AG04449 (cell line): ENCODE measurements at regions not wholly inside any gene's neighbourhood (a gene's known extent, or its start where the extent isn't known, plus 50 kb on each side); places are given as distances from the start of the nearest gene placed in this dataset.

ENCODE experiments used
- CTCF ChIA-PET: fragments of 350-600 bp; formaldehyde crosslinking; extraction: SDS; loops from one replicate; lab custom pipeline; 2021; ENCODE audit warnings: antibody characterized with exemption; lab: Yijun Ruan, JAX
- POLR2A ChIA-PET: fragments of 400-600, 350-600 bp; formaldehyde crosslinking; extraction: SDS; loops from one replicate; lab custom pipeline; 2020; ENCODE audit warnings: antibody characterized with exemption, inconsistent platforms; lab: Yijun Ruan, JAX
- DNase-seq: peaks from one replicate; pipeline ENCODE4 v3.0.0-alpha.2; 2010; ENCODE audit warnings: low read depth, low spot score
- H3K4me3 ChIP-seq: 2 replicates; pipeline ENCODE4 v1.5.1; 2011; ENCODE audit warnings: low read depth, mild to moderate bottlenecking, control low read depth, low read length
- CTCF ChIP-seq: IDR thresholded peaks from one replicate; pipeline ENCODE4 v1.5.1; 2011; ENCODE audit warnings: mild to moderate bottlenecking, moderate library complexity, low read length, control low read depth, inconsistent platforms; ENCODE audit not compliant: insufficient read depth; ENCODE audit errors: missing control alignments

DNA sequence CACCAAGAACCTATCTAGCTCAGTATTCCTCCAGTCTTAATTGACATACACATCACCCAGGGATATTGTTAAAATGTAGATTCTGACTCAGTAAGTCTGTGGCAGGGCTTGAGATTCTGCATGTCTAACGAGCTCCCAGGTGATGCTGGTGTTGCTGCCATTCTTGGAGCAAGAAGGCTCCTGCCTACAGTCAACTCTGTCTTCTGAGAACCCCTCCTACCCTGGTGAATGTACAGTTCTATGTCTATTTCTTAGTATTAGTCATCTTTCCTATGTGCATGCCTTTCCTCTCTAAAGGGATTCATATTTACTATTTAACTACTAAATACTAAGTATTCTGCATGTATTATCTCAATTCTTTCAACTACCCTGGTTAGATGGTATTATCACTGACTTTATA, 268.7 kb downstream of the EDEM1 start:
- no peak for TF ChIP-seq CTCF
- no peak for DNase-seq
- no peak overlapping the region for H3K4me3 ChIP-seq
- POLR2A ChIA-PET, result no interaction called here
- CTCF ChIA-PET, result no interaction called here

DNA sequence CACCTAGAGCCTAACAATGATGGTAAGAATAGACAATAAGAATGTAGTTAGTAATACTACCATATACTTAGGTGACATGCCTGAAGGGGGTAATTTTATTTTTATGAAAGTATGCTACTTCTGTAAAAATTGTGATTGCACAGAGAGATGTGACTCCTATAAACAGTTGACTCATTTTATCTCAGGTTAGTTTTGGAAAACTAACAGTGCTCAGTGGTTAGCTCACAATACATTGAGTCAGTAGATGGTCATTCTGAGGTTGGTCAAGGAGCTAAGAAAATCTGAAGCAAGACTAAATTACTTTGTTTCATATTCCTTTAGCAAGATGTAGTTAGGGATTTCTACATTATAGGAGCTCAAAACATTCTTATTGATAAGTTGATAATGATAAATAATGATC, 271.0 kb downstream of the EDEM1 start:
- ChIA-PET POLR2A (no interaction called here), CTCF (no interaction called here)
- no peak for DNase-seq
- no peak for TF ChIP-seq CTCF
- no peak overlapping the region for H3K4me3 ChIP-seq

GRCh38 chr3:5462086-5462485, 274.6 kb downstream of the EDEM1 start:
- no peak for TF ChIP-seq CTCF
- no peak overlapping the region for H3K4me3 ChIP-seq
- DNase-seq, result no peak
- CTCF ChIA-PET, result no interaction called here
- POLR2A ChIA-PET, result no interaction called here

GRCh38 chr3:5463991-5464390, 276.5 kb downstream of the EDEM1 start:
- H3K4me3 ChIP-seq, result no peak overlapping the region
- TF ChIP-seq CTCF, result no peak
- CTCF ChIA-PET, result no interaction called here
- POLR2A ChIA-PET, result no interaction called here
- DNase-seq, result no peak

GRCh38 chr3:5464649-5465048, 277.1 kb downstream of the EDEM1 start:
- ChIA-PET CTCF (no interaction called here), POLR2A (no interaction called here)
- TF ChIP-seq CTCF, result no peak
- no peak overlapping the region for H3K4me3 ChIP-seq
- DNase-seq, result no peak

DNA sequence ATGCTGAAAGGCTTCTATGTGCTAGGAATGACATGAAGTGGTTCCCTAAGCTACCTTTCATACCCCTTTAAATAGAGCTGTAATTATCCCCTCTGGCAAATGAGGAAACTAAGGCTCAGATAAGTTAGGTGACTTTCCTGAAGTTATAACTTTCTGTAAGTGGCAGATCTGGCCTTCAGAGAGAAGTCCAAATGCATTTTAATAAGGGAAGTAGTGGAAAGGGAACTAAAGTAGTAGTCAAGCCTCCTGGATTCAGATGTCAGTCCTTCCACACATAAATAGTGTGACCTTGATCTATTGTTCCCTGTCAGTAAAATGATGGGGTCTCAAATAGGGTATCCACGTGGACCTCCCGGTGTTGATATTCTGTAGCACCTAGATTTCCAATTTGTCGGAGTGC, 277.7 kb downstream of the EDEM1 start:
- CTCF ChIA-PET, result no interaction called here
- POLR2A ChIA-PET, result no interaction called here
- H3K4me3 ChIP-seq, result no peak overlapping the region
- no peak for DNase-seq
- TF ChIP-seq CTCF, result no peak
